IMR-90 (cell line): ENCODE measurements at regions not wholly inside any gene's neighbourhood (a gene's known extent, or its start where the extent isn't known, plus 50 kb on each side); places are given as distances from the start of the nearest gene placed in this dataset.

Experiments used
- ATAC-seq: fragments of 200-7000 bp; cut with Tn5 transposase; 2 replicates; pipeline ENCODE4 v1.9.1; 2020; ENCODE audit warnings: low read depth, mild to moderate bottlenecking, moderate library complexity
- BruUV-seq: library from RNA; stranded (reverse); fragments of 400-500 nt; replicated peaks from 2 replicates; lab custom pipeline; 2021; lab: Mats Ljungman, UMichigan
- CTCF ChIA-PET: fragments of 300-600 bp; formaldehyde crosslinking; extraction: SDS; loops from one replicate; lab custom pipeline; 2021; ENCODE audit warnings: antibody characterized with exemption; lab: Yijun Ruan, JAX
- POLR2A ChIA-PET: fragments of 300-600 bp; sonication (Branson Sonifier 250); formaldehyde crosslinking; loops from one replicate; lab custom pipeline; 2022; ENCODE audit warnings: antibody characterized with exemption; ENCODE audit not compliant: unreplicated experiment; lab: Charles Lee
- DNase-seq: peaks from one replicate; pipeline ENCODE4 v3.0.0; 2013
- H2AFZ ChIP-seq: replicated peaks from 2 replicates; pipeline ENCODE3; 2013; ENCODE audit warnings: low read length, mild to moderate bottlenecking; ENCODE audit not compliant: poor library complexity
- H2AK5ac ChIP-seq: 2 replicates; pipeline ENCODE4 v1.6.1; 2013; ENCODE audit warnings: low read depth, low read length, inconsistent platforms
- H2AK9ac ChIP-seq: replicated peaks from 2 replicates; pipeline ENCODE3; 2013; ENCODE audit warnings: mild to moderate bottlenecking, low read depth, low read length, moderate library complexity; ENCODE audit not compliant: poor library complexity
- H2BK120ac ChIP-seq: 2 replicates; pipeline ENCODE4 v1.6.1; 2013; ENCODE audit warnings: low read depth, low read length, inconsistent platforms
- H2BK15ac ChIP-seq: 3 replicates; pipeline ENCODE4 v1.6.1; 2013; ENCODE audit warnings: low read depth, low read length, inconsistent platforms
- H2BK20ac ChIP-seq: 2 replicates; pipeline ENCODE4 v1.6.1; 2013; ENCODE audit warnings: low read depth, mild to moderate bottlenecking, inconsistent platforms, low read length, moderate library complexity
- H2BK5ac ChIP-seq: 2 replicates; pipeline ENCODE4 v1.6.1; 2013; ENCODE audit warnings: mild to moderate bottlenecking, low read depth, low read length, inconsistent platforms; ENCODE audit not compliant: poor library complexity, severe bottlenecking
- H3K14ac ChIP-seq: replicated peaks from 2 replicates; pipeline ENCODE4 v1.6.1; 2013; ENCODE audit warnings: low read depth, low read length, inconsistent platforms
- H3K18ac ChIP-seq: 2 replicates; pipeline ENCODE4 v1.6.1; 2013; ENCODE audit warnings: low read depth, low read length, control low read depth
- H3K23ac ChIP-seq: 2 replicates; pipeline ENCODE4 v1.6.1; 2013; ENCODE audit warnings: low read depth, low read length, inconsistent platforms
- H3K27ac ChIP-seq: 2 replicates; pipeline ENCODE4 v1.5.1; 2013; ENCODE audit warnings: mild to moderate bottlenecking, control low read depth, low read length; ENCODE audit not compliant: insufficient read depth
- H3K27me3 ChIP-seq: 2 replicates; pipeline ENCODE4 v1.6.1; 2013; ENCODE audit warnings: low read length; ENCODE audit not compliant: control insufficient read depth, insufficient read depth
- H3K36me3 ChIP-seq: 2 replicates; pipeline ENCODE4 v1.6.1; 2013; ENCODE audit warnings: low read length, mixed read lengths; ENCODE audit not compliant: control insufficient read depth, insufficient read depth
- H3K4ac ChIP-seq: 2 replicates; pipeline ENCODE4 v1.6.1; 2013; ENCODE audit warnings: low read depth, low read length, inconsistent platforms
- H3K4me1 ChIP-seq: 2 replicates; pipeline ENCODE4 v1.6.1; 2013; ENCODE audit warnings: low read length, mixed read lengths; ENCODE audit not compliant: control insufficient read depth, insufficient read depth
- H3K4me2 ChIP-seq: 2 replicates; pipeline ENCODE4 v1.6.1; 2013; ENCODE audit warnings: low read depth, mild to moderate bottlenecking, control low read depth, low read length, moderate library complexity
- H3K4me3 ChIP-seq: 2 replicates; pipeline ENCODE4 v1.5.1; 2013; ENCODE audit warnings: low read depth, mild to moderate bottlenecking, control low read depth, low read length, moderate library complexity; ENCODE audit not compliant: insufficient read depth
- H3K56ac ChIP-seq: 2 replicates; pipeline ENCODE4 v1.6.1; 2013; ENCODE audit warnings: low read length, inconsistent platforms; ENCODE audit not compliant: insufficient read depth; ENCODE audit errors: extremely low read depth
- H3K79me1 ChIP-seq, 2 experiments: 2 replicates each; pipeline ENCODE4 v1.6.1; 2013; ENCODE audit warnings: low read length in 2 of 2, inconsistent platforms in 1 of 2, low read depth in 1 of 2
- H3K9ac ChIP-seq: 2 replicates; pipeline ENCODE4 v1.6.1; 2013; ENCODE audit warnings: low read depth, low read length, control low read depth
- H3K9me1 ChIP-seq: 2 replicates; pipeline ENCODE4 v1.6.1; 2013; ENCODE audit warnings: low read length, inconsistent platforms; ENCODE audit not compliant: insufficient read depth
- H3K9me3 ChIP-seq: 2 replicates; pipeline ENCODE4 v1.6.1; 2013; ENCODE audit warnings: low read length; ENCODE audit not compliant: control insufficient read depth, insufficient read depth
- H4K20me1 ChIP-seq: 2 replicates; pipeline ENCODE4 v1.6.1; 2013; ENCODE audit warnings: low read length, inconsistent platforms; ENCODE audit not compliant: insufficient read depth
- H4K5ac ChIP-seq: 2 replicates; pipeline ENCODE4 v1.6.1; 2013; ENCODE audit warnings: mild to moderate bottlenecking, low read depth, low read length, control low read depth
- H4K8ac ChIP-seq, 2 experiments: 2 replicates each; pipeline ENCODE4 v1.6.1; 2013; ENCODE audit warnings: low read depth in 2 of 2, low read length in 2 of 2, control low read depth in 1 of 2, inconsistent platforms in 1 of 2
- H4K91ac ChIP-seq: 2 replicates; pipeline ENCODE4 v1.6.1; 2013; ENCODE audit warnings: low read depth, low read length, inconsistent platforms; ENCODE audit not compliant: insufficient read depth
- BHLHE40 ChIP-seq: fragments of 150-350 bp; IDR thresholded peaks from 2 replicates; pipeline ENCODE4 v1.6.1; 2016; ENCODE audit warnings: mild to moderate bottlenecking, low read depth, low read length
- CEBPB ChIP-seq: IDR thresholded peaks from 2 replicates; pipeline ENCODE4 v1.6.1; 2012; ENCODE audit warnings: low read depth, low read length, improper control_type of control experiment
- CHD1 ChIP-seq: IDR thresholded peaks from 2 replicates; pipeline ENCODE4 v1.6.1; 2012; ENCODE audit warnings: low read depth, low read length, improper control_type of control experiment
- CTCF ChIP-seq: conservative IDR thresholded peaks from 2 replicates; pipeline ENCODE4 v1.5.1; 2012; ENCODE audit warnings: mild to moderate bottlenecking, low read depth, low read length, improper control_type of control experiment
- ELK1 ChIP-seq: fragments of 150-350 bp; IDR thresholded peaks from 2 replicates; pipeline ENCODE4 v1.6.1; 2016; ENCODE audit warnings: low read depth, mild to moderate bottlenecking, low read length, moderate library complexity, borderline replicate concordance
- FOS ChIP-seq: fragments of 150-350 bp; IDR thresholded peaks from 2 replicates; pipeline ENCODE4 v1.6.1; 2016; ENCODE audit warnings: low read depth, low read length
- MAFK ChIP-seq: IDR thresholded peaks from 2 replicates; pipeline ENCODE4 v1.6.1; 2012; ENCODE audit warnings: low read depth, low read length, improper control_type of control experiment
- MAZ ChIP-seq: IDR thresholded peaks from 2 replicates; pipeline ENCODE4 v1.6.1; 2012; ENCODE audit warnings: low read depth, mild to moderate bottlenecking, low read length, improper control_type of control experiment, moderate library complexity, borderline replicate concordance
- MXI1 ChIP-seq: IDR thresholded peaks from 2 replicates; pipeline ENCODE4 v1.6.1; 2012; ENCODE audit warnings: low read depth, mild to moderate bottlenecking, low read length, moderate library complexity, borderline replicate concordance
- NFE2L2 ChIP-seq: fragments of 150-350 bp; IDR thresholded peaks from 2 replicates; pipeline ENCODE4 v1.6.1; 2016; ENCODE audit warnings: low read depth, mild to moderate bottlenecking, low read length
- POLR2A ChIP-seq: IDR thresholded peaks from 2 replicates; pipeline ENCODE4 v1.6.1; 2012; ENCODE audit warnings: mild to moderate bottlenecking, low read depth, low read length
- RAD21 ChIP-seq: IDR thresholded peaks from 2 replicates; pipeline ENCODE4 v1.6.1; 2012; ENCODE audit warnings: low read length, improper control_type of control experiment
- RCOR1 ChIP-seq: IDR thresholded peaks from 2 replicates; pipeline ENCODE4 v1.6.1; 2012; ENCODE audit warnings: mild to moderate bottlenecking, low read length, improper control_type of control experiment; ENCODE audit not compliant: insufficient replicate concordance
- RFX5 ChIP-seq: IDR thresholded peaks from 2 replicates; pipeline ENCODE4 v1.8.0; 2012; ENCODE audit warnings: low read depth, mild to moderate bottlenecking, low read length, moderate library complexity
- SMC3 ChIP-seq: fragments of 150-350 bp; IDR thresholded peaks from 2 replicates; pipeline ENCODE4 v1.6.1; 2016; ENCODE audit warnings: low read depth, mild to moderate bottlenecking, antibody characterized with exemption, low read length, moderate library complexity
- USF2 ChIP-seq: fragments of 150-350 bp; IDR thresholded peaks from 2 replicates; pipeline ENCODE4 v1.6.1; 2017; ENCODE audit warnings: mild to moderate bottlenecking, antibody characterized with exemption, low read length, low read depth
- WGBS, 2 experiments: methylation state at CpG; one replicate each; pipeline versions ENCODE4 v1.1.5 to v1.1.7; 2013; ENCODE audit warnings: missing lambda C conversion rate in 2 of 2; ENCODE audit not compliant: insufficient read length in 1 of 2; ENCODE audit errors: extremely low coverage in 2 of 2; 5-methylcytosine and 5-hydroxymethylcytosine counted together
- dilution Hi-C: fragments of 300-500 bp; cut with HindIII; formaldehyde crosslinking; loops from one replicate; pipeline ENCODE4 v1.14.3; 2018; ENCODE audit warnings: low sequenced_read_pairs; ENCODE audit not compliant: unreplicated experiment
- in situ Hi-C: fragments of 300-500 bp; cut with MboI; formaldehyde crosslinking; loops from 3 replicates; pipeline ENCODE4 v1.14.3; 2019; ENCODE audit warnings: low sequenced_read_pairs, inconsistent platforms, mixed read lengths
- intact Hi-C: fragments of 100-400 bp; cut with micrococcal nuclease; formaldehyde crosslinking; loops from 2 replicates; pipeline ENCODE4 v1.10.0; 2022

GRCh38 chr10:20990604-20991003, 93.5 kb upstream of the NEBL start:
- Histone ChIP-seq H2BK15ac (no peak overlapping the region), H3K27ac (no peak overlapping the region), H4K5ac (no peak overlapping the region), H3K18ac (no peak overlapping the region), H4K91ac (no peak overlapping the region), H3K27me3 (no peaks in the 10 kb centered on the region), H2BK5ac (no peak overlapping the region), H4K20me1 (no peaks in the 10 kb centered on the region), H3K4ac (no peak overlapping the region), H3K4me3 (no peak overlapping the region), H3K4me1 (no peaks in the 10 kb centered on the region), H3K9ac (no peak overlapping the region), H4K8ac (no peak overlapping the region), H2AFZ (no peak overlapping the region), H3K9me1 (no peaks in the 10 kb centered on the region), H2AK5ac (no peak overlapping the region), H2AK9ac (no peak overlapping the region), H2BK20ac (no peak overlapping the region), H2BK120ac (no peak overlapping the region), H3K23ac (no peak overlapping the region), H3K4me2 (no peak overlapping the region), H3K9me3 (no peaks in the 10 kb centered on the region), H3K79me1 (no peaks in the 10 kb centered on the region), H3K14ac (no peak overlapping the region), H3K36me3 (no peaks in the 10 kb centered on the region), H3K56ac (no peak overlapping the region; the same call in 1 of the 2 replicates)
- ChIA-PET CTCF (no interaction called here), POLR2A (no interaction called here)
- dilution Hi-C loops = no loop called here
- WGBS, 2 experiments = no CpG with 5 or more reads among the region's 1 CpG
- intact Hi-C loops = no loop called here
- BruUV-seq = no TSS peak
- ATAC-seq (no peak), DNase-seq (no peak)
- TF ChIP-seq BHLHE40 (no peak), CHD1 (no peak), RAD21 (no peak), ELK1 (no peak), MAZ (no peak), CTCF (no peak), CEBPB (no peak), USF2 (no peak), RFX5 (no peak), MXI1 (no peak), MAFK (no peak), POLR2A (no peak), NFE2L2 (no peak), SMC3 (no peak), FOS (no peak), RCOR1 (no peak)
- in situ Hi-C loops = no loop called here
